AG10803 (cell line): ENCODE measurements at regions not wholly inside any gene's neighbourhood (a gene's known extent, or its start where the extent isn't known, plus 50 kb on each side); places are given as distances from the start of the nearest gene placed in this dataset.

ENCODE experiments used
- DNase-seq: peaks from one replicate; pipeline ENCODE4 v3.0.0; 2010; ENCODE audit warnings: low read depth
- H3K4me3 ChIP-seq: 2 replicates; pipeline ENCODE4 v1.5.1; 2011; ENCODE audit warnings: mild to moderate bottlenecking, low read length, control low read depth
- TF ChIP-seq, protein P1 (sequence below): conservative IDR thresholded peaks from 2 replicates; pipeline ENCODE4 v1.5.1; 2011; ENCODE audit warnings: mild to moderate bottlenecking, low read length, control low read depth, inconsistent platforms

DNA sequence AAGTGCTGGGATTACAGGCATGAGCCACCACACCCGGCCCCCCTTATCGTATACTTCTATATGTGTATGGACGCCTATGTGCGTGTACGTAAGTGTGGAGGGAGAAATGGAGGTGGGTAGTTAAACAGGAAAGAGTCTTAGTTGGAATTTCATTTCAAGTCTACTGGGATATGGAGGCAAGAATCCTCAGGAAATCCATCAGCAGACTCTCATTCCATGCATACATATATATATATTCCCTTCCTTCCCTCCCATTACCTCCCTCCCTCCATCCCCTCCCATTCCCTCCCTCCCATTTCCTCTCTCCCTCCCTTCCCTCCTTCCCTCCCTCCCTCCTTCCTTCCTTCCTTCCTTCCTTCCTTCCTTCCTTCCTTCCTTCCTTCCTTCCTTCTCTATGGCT, 391.7 kb upstream of the RBFOX1 start:
- H3K4me3 ChIP-seq = no peak overlapping the region
- TF ChIP-seq, protein P1, sequence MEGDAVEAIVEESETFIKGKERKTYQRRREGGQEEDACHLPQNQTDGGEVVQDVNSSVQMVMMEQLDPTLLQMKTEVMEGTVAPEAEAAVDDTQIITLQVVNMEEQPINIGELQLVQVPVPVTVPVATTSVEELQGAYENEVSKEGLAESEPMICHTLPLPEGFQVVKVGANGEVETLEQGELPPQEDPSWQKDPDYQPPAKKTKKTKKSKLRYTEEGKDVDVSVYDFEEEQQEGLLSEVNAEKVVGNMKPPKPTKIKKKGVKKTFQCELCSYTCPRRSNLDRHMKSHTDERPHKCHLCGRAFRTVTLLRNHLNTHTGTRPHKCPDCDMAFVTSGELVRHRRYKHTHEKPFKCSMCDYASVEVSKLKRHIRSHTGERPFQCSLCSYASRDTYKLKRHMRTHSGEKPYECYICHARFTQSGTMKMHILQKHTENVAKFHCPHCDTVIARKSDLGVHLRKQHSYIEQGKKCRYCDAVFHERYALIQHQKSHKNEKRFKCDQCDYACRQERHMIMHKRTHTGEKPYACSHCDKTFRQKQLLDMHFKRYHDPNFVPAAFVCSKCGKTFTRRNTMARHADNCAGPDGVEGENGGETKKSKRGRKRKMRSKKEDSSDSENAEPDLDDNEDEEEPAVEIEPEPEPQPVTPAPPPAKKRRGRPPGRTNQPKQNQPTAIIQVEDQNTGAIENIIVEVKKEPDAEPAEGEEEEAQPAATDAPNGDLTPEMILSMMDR = no peak
- DNase-seq = no peak

- DNase-seq = no peak
- no peak overlapping the region for H3K4me3 ChIP-seq
- TF ChIP-seq, protein P1 = no peak
Measured at GRCh38 chr16:6937641-6938040, 395.0 kb upstream of the RBFOX1 start.

DNA sequence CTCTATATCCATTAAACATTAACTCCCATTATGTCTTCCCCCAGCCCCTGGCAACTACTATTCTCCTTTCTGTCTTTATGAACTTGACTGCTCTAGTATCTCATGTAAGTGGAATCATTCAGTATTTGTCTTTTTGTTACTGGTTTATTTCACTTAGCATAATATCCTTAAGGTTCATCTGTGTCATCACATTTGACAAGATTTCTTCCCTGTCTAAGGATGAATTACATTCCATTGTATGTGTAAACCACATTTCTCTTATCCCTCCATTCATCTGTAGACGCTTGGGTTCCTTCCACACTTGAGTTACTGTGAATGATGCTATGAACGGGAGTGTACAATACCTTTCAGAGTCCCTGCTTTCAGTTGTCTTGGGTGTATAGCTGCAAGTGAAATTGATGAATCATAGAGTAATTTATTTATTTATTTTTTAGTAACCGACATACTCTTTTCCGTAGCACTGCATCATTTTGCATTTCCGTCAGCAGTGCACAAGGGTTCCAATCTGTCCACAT, 399.7 kb upstream of the RBFOX1 start:
- TF ChIP-seq, protein P1 = no peak
- no peak overlapping the region for H3K4me3 ChIP-seq
- DNase-seq = no peak

- H3K4me3 ChIP-seq = no peak overlapping the region
- DNase-seq = no peak
- TF ChIP-seq, protein P1 = no peak
Measured at GRCh38 chr16:6929868-6930267, 402.8 kb upstream of the RBFOX1 start.

DNA sequence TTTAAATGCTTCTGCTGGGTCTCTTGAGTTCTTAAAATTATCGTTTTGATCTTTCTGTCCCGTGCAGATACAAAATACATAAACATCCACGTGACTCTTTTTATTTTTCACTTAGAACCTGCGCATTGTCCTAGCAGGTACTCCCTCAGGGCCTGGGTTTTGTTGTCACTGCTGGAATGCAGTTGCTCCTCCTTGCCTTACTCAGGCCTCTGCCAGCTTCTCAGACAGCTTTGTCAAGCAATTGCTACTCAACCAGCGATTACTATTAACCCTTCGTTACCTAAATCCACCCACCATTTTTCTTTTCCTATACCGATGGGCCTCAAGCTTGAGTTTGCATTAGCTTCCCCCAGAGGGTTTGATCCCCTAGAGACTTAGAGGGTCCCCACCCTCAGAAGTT, 405.9 kb upstream of the RBFOX1 start:
- TF ChIP-seq, protein P1 = no peak
- H3K4me3 ChIP-seq = no peak overlapping the region
- DNase-seq = no peak

- TF ChIP-seq, protein P1 = no peak
- DNase-seq = no peak
- H3K4me3 ChIP-seq = no peak overlapping the region
Measured at GRCh38 chr16:6926341-6926740, 406.3 kb upstream of the RBFOX1 start.

DNA sequence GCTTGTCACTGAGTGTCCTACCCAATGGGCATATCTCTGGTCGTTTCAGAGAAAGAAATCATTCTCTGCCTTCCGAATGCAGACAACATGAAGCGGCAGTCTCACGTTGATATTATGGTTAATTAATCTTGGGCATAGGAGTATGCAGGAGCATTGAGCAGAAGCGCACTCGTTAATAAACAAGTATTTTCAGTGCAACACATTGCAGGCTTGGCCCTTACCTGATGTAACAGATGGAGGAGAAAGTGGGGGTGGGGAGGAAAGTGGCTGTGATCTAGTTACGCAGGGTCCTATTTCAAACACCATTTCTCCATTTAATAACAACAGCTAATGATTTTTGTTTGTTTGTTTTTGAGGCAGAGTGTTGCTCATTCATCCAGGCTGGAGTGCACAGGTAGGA, 414.0 kb upstream of the RBFOX1 start:
- DNase-seq = no peak
- TF ChIP-seq, protein P1 = no peak
- no peak overlapping the region for H3K4me3 ChIP-seq
